HS-5 (cell line): ENCODE measurements at regions not wholly inside any gene's neighbourhood (a gene's known extent, or its start where the extent isn't known, plus 50 kb on each side); places are given as distances from the start of the nearest gene placed in this dataset.

Source experiments
- DNase-seq: peaks from one replicate; pipeline ENCODE4 v3.0.0-alpha.2; 2012; ENCODE audit warnings: low read depth

GRCh38 chr13:86201477-86201876 is 402.3 kb upstream of the SLITRK6 start:
- DNase-seq = no peak

- DNase-seq = no peak
These were observed 394.1 kb upstream of the SLITRK6 start for GRCh38 chr13:86193281-86193680.

- no peak for DNase-seq
These were observed 389.0 kb upstream of the SLITRK6 start for GRCh38 chr13:86188170-86188569.

GRCh38 chr13:86185636-86186035 is 386.4 kb upstream of the SLITRK6 start:
- DNase-seq = no peak

- no peak for DNase-seq
These were observed 385.9 kb upstream of the SLITRK6 start for GRCh38 chr13:86185107-86185506.

- no peak for DNase-seq
These were observed 375.4 kb upstream of the SLITRK6 start for GRCh38 chr13:86174622-86175021.

- DNase-seq = no peak
These were observed 373.7 kb upstream of the SLITRK6 start for GRCh38 chr13:86172961-86173360.

GRCh38 chr13:86161257-86161656 is 362.0 kb upstream of the SLITRK6 start:
- no peak for DNase-seq

- no peak for DNase-seq
These were observed 356.5 kb upstream of the SLITRK6 start for GRCh38 chr13:86155756-86156155.

GRCh38 chr13:86142080-86142479 is 342.9 kb upstream of the SLITRK6 start:
- DNase-seq = no peak

- no peak for DNase-seq
These were observed 336.6 kb upstream of the SLITRK6 start for GRCh38 chr13:86135856-86136255.

GRCh38 chr13:86121881-86122280 is 322.7 kb upstream of the SLITRK6 start:
- DNase-seq = no peak

GRCh38 chr13:86109107-86109506 is 309.9 kb upstream of the SLITRK6 start:
- no peak for DNase-seq

GRCh38 chr13:86108334-86108733 is 309.1 kb upstream of the SLITRK6 start:
- no peak for DNase-seq

GRCh38 chr13:86098511-86098910 is 299.3 kb upstream of the SLITRK6 start:
- no peak for DNase-seq

GRCh38 chr13:86095351-86095750 is 296.1 kb upstream of the SLITRK6 start:
- no peak for DNase-seq

GRCh38 chr13:86090181-86090580 is 291.0 kb upstream of the SLITRK6 start:
- no peak for DNase-seq

- peak; percentile 16 for DNase-seq
These were observed 288.0 kb upstream of the SLITRK6 start for GRCh38 chr13:86087244-86087643.

GRCh38 chr13:86085890-86086289 is 286.7 kb upstream of the SLITRK6 start:
- no peak for DNase-seq

- DNase-seq = no peak
These were observed 282.9 kb upstream of the SLITRK6 start for GRCh38 chr13:86082121-86082520.

GRCh38 chr13:86080340-86080995 is 281.2 kb upstream of the SLITRK6 start:
- DNase-seq = no peak

GRCh38 chr13:86066611-86067365 is 267.6 kb upstream of the SLITRK6 start:
- DNase-seq = no peak

- DNase-seq = no peak
These were observed 252.9 kb upstream of the SLITRK6 start for GRCh38 chr13:86052141-86052540.
